ENCODE measurements at regions not wholly inside any gene's neighbourhood (a gene's known extent, or its start where the extent isn't known, plus 50 kb on each side); places are given as distances from the start of the nearest gene placed in this dataset.
A peak's percentile ranks its signal among the peaks of the same experiment; 100 is the strongest.

- no peak for DNase-seq (ENCODE audit: low read depth)
Measured at GRCh38 chr6:109315341-109316110, 66.7 kb downstream of the CD164 start.

GRCh38 chr6:109314313-109314712 lies 68.0 kb downstream of the CD164 start:
- no peak for DNase-seq (ENCODE audit: low read depth)

- DNase-seq (ENCODE audit: low read depth), result no peak
Measured at GRCh38 chr6:109313139-109313538, 69.1 kb downstream of the CD164 start.

- DNase-seq (ENCODE audit: low read depth), result peak; percentile 24
Measured at GRCh38 chr6:109311471-109311870, 70.8 kb downstream of the CD164 start.

GRCh38 chr6:109309917-109310316 lies 72.3 kb downstream of the CD164 start:
- no peak for DNase-seq (ENCODE audit: low read depth)

- DNase-seq (ENCODE audit: low read depth), result peak; percentile 71
Measured at GRCh38 chr6:109308018-109308492, 74.2 kb downstream of the CD164 start.

- no peak for DNase-seq (ENCODE audit: low read depth)
Measured at GRCh38 chr6:109306733-109307132, 75.5 kb downstream of the CD164 start.

- no peak for DNase-seq (ENCODE audit: low read depth)
Measured at GRCh38 chr6:109305028-109305427, 77.2 kb downstream of the CD164 start.

- no peak for DNase-seq (ENCODE audit: low read depth)
Measured at GRCh38 chr6:109304284-109305015, 77.8 kb downstream of the CD164 start.

GRCh38 chr6:109303640-109304283 lies 78.5 kb downstream of the CD164 start:
- no peak for DNase-seq (ENCODE audit: low read depth)

GRCh38 chr6:109303164-109303563 lies 79.1 kb downstream of the CD164 start:
- no peak for DNase-seq (ENCODE audit: low read depth)

GRCh38 chr6:109302176-109302575 lies 80.1 kb downstream of the CD164 start:
- no peak for DNase-seq (ENCODE audit: low read depth)

- DNase-seq (ENCODE audit: low read depth), result no peak
Measured at GRCh38 chr6:109301418-109301817, 80.8 kb downstream of the CD164 start.

- DNase-seq (ENCODE audit: low read depth), result no peak
Measured at GRCh38 chr6:109300874-109301273, 81.4 kb downstream of the CD164 start.

- no peak for DNase-seq (ENCODE audit: low read depth)
Measured at GRCh38 chr6:109299776-109300564, 82.3 kb downstream of the CD164 start.

- no peak for DNase-seq (ENCODE audit: low read depth)
Measured at GRCh38 chr6:109299265-109299607, 83.0 kb downstream of the CD164 start.

- DNase-seq (ENCODE audit: low read depth), result no peak
Measured at GRCh38 chr6:109298605-109299264, 83.5 kb downstream of the CD164 start.

- DNase-seq (ENCODE audit: low read depth), result no peak
Measured at GRCh38 chr6:109297406-109298110, 84.7 kb downstream of the CD164 start.

- DNase-seq (ENCODE audit: low read depth), result no peak
Measured at GRCh38 chr6:109296971-109297372, 85.3 kb downstream of the CD164 start.

- DNase-seq (ENCODE audit: low read depth), result no peak
Measured at GRCh38 chr6:109296452-109296851, 85.8 kb downstream of the CD164 start.

- no peak for DNase-seq (ENCODE audit: low read depth)
Measured at GRCh38 chr6:109295774-109296156, 86.5 kb downstream of the CD164 start.
